ENCODE measurements at regions not wholly inside any gene's neighbourhood (a gene's known extent, or its start where the extent isn't known, plus 50 kb on each side); places are given as distances from the start of the nearest gene placed in this dataset.

- TF ChIP-seq CTCF (IDR thresholded peaks at IDR 0.05) (no peak), POLR2AphosphoS5 (IDR thresholded peaks at IDR 0.05; ENCODE audit: low read depth, low read length) (no peak), REST (IDR thresholded peaks at IDR 0.05; ENCODE audit: insufficient read depth in 1 of 2, low read depth in 2 of 2, low read length in 1 of 2) (no peak)
Measured at GRCh38 chr12:97309921-97310320, 152.7 kb upstream of the RMST start.

Data from Panc1 (cell line).